ENCODE measurements at regions not wholly inside any gene's neighbourhood (a gene's known extent, or its start where the extent isn't known, plus 50 kb on each side); places are given as distances from the start of the nearest gene placed in this dataset.

DNA sequence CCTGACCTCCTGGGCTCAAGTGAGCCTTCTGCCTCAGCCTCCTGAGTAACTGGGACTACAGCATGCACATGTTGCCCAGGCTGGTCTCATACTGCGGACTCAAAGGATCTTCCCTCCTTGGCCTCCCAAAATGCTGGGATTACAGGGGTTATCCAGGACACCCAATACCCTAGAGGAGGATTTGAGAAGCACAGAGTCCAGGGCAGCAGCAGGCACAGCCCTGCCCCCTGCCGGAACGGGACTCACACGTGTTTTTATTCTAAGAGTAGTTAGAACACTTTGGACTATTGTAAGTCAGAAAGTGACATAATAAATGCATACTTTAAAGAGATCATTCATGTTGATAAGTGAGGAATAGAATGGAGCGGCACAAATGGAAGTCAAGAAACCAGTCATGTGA is 80.2 kb downstream of the C6orf118 start:
- no peak for DNase-seq (ENCODE audit: low read depth in 4 of 4, low spot score in 1 of 4)

GRCh38 chr6:165227644-165228329 is 81.6 kb downstream of the C6orf118 start:
- DNase-seq (ENCODE audit: low read depth in 4 of 4, low spot score in 1 of 4) = no peak

GRCh38 chr6:165223736-165224135 is 85.7 kb downstream of the C6orf118 start:
- DNase-seq (ENCODE audit: low read depth in 4 of 4, low spot score in 1 of 4) = no peak

- DNase-seq (ENCODE audit: low read depth in 4 of 4, low spot score in 1 of 4) = no peak
Observed at GRCh38 chr6:165223101-165223500, 86.3 kb downstream of the C6orf118 start.

- DNase-seq (ENCODE audit: low read depth in 4 of 4, low spot score in 1 of 4) = no peak
Observed at GRCh38 chr6:165222315-165223025, 86.9 kb downstream of the C6orf118 start.

DNA sequence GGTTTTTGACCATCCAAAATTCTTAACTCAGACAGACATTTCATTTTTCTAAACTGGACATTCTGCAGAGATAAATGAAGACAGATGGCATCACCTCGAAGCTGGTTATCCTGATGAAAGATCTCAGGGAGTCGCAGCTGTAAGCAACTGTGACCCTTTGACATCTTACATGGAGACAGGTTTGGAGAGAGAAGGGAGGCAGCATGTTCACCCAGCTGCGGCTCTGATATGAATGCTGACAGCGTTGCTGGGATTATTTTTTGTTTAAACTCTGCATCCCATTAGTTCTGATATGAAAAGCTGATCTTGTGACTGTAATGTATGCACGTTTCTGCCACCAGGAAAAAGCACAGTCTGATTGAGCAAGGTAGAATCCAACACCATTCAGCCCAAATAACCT is 89.4 kb downstream of the C6orf118 start:
- no peak for DNase-seq (ENCODE audit: low read depth in 4 of 4, low spot score in 1 of 4)

GRCh38 chr6:165219629-165220028 is 89.8 kb downstream of the C6orf118 start:
- DNase-seq (ENCODE audit: low read depth in 4 of 4, low spot score in 1 of 4) = no peak

GRCh38 chr6:165218829-165219228 is 90.6 kb downstream of the C6orf118 start:
- no peak for DNase-seq (ENCODE audit: low read depth in 4 of 4, low spot score in 1 of 4)

DNA sequence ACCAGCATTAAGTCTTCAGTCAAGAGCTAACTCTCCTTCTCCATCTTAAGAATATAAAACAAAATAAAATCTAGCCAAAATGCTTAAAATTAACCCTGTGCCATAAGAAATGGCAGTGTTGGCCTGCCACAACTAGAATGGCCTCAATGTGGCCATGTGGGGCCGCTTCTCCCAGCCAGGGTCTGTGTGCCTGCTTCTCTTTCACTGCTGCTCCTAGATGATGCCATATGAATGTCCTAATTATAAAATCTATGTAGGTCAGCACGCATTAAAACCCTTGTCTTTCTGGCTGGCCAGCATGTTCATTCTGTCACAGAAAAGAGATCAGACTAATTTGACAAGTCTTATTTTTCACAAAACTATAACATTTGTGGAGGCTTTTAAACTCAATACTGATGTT is 102.6 kb downstream of the C6orf118 start:
- DNase-seq (ENCODE audit: low read depth in 4 of 4, low spot score in 1 of 4) = no peak

GRCh38 chr6:165205632-165206031 is 103.8 kb downstream of the C6orf118 start:
- no peak for DNase-seq (ENCODE audit: low read depth in 4 of 4, low spot score in 1 of 4)

- DNase-seq (ENCODE audit: low read depth in 4 of 4, low spot score in 1 of 4) = no peak
Observed at GRCh38 chr6:165204807-165205545, 104.4 kb downstream of the C6orf118 start.

DNA sequence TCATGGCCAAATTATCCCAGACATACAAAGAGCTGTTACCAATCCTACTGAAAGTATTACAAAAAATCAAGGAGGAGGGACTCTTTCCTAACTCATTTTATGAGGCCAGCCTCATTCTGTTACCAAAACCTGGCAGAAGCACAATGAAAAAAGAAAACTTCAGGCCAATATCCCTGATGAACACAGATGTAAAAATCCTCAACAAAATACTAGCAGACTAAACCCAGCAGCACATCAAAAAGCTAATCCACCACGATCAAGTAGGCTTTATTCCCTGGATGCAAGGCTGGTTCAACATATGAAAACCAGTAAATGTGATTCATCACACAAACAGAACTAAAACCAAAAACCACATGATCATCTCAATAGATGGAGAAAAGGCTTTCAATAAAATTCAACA is 109.2 kb downstream of the C6orf118 start:
- no peak for DNase-seq (ENCODE audit: low read depth in 4 of 4, low spot score in 1 of 4)

- DNase-seq (ENCODE audit: low read depth in 4 of 4, low spot score in 1 of 4) = no peak
Observed at GRCh38 chr6:165191461-165191860, 117.9 kb downstream of the C6orf118 start.

- no peak for DNase-seq (ENCODE audit: low read depth in 4 of 4, low spot score in 1 of 4)
Observed at GRCh38 chr6:165186441-165187205, 122.8 kb downstream of the C6orf118 start.

- no peak for DNase-seq (ENCODE audit: low read depth in 4 of 4, low spot score in 1 of 4)
Observed at GRCh38 chr6:165186041-165186440, 123.4 kb downstream of the C6orf118 start.

DNA sequence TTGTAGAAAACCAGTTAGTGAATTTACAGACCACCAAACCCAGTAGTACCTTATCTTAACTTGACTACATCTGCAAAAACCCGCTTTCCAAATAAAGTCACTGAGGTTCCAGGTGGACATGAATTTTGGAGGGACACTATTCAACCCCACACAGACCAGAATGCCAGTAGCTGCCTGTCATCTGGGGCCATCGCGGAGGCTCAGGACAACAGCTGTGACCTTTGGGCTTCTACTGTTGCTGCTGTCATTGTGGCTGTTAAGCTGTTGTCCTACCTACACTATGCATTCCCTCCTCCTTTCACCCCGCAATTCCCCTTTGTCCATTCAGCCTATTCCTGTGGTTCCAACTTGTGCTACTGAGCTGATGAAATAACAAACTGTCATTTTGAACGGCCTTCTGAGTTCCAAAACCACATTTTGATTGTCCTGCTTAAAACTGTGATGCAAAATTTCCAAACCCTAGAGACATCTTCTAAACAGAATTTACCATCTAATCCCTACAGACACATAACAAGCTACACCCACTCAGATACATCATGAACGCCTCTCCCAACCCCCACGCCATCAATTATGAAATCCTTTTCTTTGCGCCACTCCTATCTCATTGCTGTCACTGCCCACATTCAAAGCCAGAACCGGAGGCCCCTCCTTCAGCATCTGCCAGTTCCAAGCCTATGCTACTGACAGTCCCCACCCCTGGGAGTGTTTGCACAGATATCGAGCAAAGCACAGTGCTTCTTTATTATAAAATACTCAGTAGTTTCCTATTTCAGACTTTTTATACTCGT is 125.0 kb downstream of the C6orf118 start:
- DNase-seq (ENCODE audit: low read depth in 4 of 4, low spot score in 1 of 4) = no peak

DNA sequence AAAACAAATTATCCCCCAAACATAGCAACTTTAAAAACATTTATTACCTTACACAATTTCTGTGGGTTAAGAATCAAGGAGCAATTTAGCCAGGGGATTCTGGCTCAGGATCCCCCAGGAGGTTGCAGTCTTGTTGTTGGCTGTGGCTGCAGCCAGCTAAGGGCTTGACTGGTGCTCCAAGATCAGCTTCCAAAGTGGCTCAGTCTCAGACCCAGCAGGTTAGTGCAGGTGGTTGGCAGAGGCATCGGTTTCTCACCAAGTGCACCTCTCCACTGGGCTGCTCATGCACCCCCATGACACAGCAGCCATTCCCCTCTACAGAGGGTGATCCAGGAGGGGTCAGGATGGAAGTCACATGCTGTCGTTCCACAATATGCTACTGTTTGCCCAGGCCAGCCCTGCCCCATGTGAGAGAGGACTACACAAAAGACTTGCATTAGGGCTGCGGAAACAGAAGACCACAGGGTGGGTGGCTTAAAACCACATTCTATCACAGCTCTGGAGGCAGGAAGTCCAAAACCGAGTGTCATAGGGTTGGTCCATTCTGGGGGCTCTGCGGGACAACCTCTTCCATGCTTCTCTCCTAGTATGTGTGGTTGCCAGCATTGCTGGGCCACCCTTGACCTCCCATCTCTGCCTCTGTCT is 125.8 kb downstream of the C6orf118 start:
- no peak for DNase-seq (ENCODE audit: low read depth in 4 of 4, low spot score in 1 of 4)

GRCh38 chr6:165183071-165183470 is 126.3 kb downstream of the C6orf118 start:
- no peak for DNase-seq (ENCODE audit: low read depth in 4 of 4, low spot score in 1 of 4)

DNA sequence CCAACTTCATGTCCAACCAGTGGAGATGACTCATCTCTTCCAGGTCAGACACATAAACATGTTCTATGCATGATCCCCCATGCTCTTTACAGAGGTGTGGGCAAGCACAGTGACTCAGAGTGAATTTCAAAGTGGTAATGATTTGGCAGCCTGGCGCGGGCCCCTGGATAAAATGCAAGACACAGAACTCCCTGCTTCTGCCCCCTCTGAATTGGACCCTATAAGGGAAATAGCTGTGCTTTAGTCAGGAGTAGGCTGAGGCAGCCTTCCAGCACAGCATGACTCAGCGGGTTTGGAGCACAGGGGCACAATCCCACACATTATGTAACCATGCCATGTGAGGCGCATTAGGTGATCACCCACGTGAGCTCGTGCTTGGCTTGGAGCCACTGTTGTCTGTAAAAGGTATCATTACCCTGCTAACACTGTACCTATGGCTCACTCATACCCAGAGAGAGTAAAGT is 127.4 kb downstream of the C6orf118 start:
- DNase-seq (ENCODE audit: low read depth in 4 of 4, low spot score in 1 of 4) = no peak

DNA sequence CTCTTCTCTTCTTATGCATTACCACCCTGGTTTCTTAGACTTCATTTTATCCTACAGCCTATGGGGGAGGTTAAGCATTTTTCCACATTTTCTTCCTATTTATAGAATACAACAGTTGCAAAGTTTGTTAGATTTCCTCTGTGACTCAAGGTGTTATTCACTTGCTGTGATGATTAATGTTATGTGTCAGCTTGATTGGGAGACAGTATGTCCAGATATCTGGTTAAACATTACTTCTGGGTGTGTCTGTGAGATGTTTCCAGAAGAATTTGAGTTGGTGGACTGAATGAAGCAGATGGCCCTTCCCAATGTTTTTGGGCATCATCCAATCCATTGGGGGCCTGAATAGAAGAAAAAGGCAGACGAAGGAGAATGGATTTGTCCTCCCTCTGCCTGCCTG is 131.3 kb downstream of the C6orf118 start:
- DNase-seq (ENCODE audit: low read depth in 4 of 4, low spot score in 1 of 4) = no peak
